ENCODE measurements at regions not wholly inside any gene's neighbourhood (a gene's known extent, or its start where the extent isn't known, plus 50 kb on each side); places are given as distances from the start of the nearest gene placed in this dataset.

GRCh38 chr2:107354175-107354574 is 468.2 kb upstream of the ST6GAL2 start:
- no peak for TF ChIP-seq CTCF (IDR thresholded peaks at IDR 0.05; ENCODE audit: unreplicated experiment)
- no TSS peak for BruUV-seq (replicated peaks)
- H3K4me3 Mint-ChIP-seq (ENCODE audit: low read depth, unreplicated experiment) = no peak overlapping the region
- H3K27me3 Mint-ChIP-seq (ENCODE audit: unreplicated experiment) = no peaks in the 10 kb centered on the region
- peaks cover 10% of the 10 kb centered on the region for H3K9me3 Mint-ChIP-seq (ENCODE audit: low read depth, unreplicated experiment)
- intact Hi-C loops (cut with micrococcal nuclease; ENCODE audit: unreplicated experiment) = no loop called here
- CTCF ChIA-PET = no interaction called here
- no peak for DNase-seq
- H3K27ac Mint-ChIP-seq (ENCODE audit: unreplicated experiment) = no peak overlapping the region
- H3K4me1 Mint-ChIP-seq (ENCODE audit: low read depth, unreplicated experiment) = no peaks in the 10 kb centered on the region
- H3K36me3 Mint-ChIP-seq (ENCODE audit: insufficient read depth, unreplicated experiment) = no peaks in the 10 kb centered on the region

GRCh38 chr2:107358362-107358761 is 468.3 kb upstream of the RGPD4 start:
- Mint-ChIP-seq H3K4me3 (ENCODE audit: low read depth, unreplicated experiment) (no peak overlapping the region), H3K27me3 (ENCODE audit: unreplicated experiment) (no peaks in the 10 kb centered on the region), H3K36me3 (ENCODE audit: insufficient read depth, unreplicated experiment) (no peaks in the 10 kb centered on the region), H3K27ac (ENCODE audit: unreplicated experiment) (no peak overlapping the region), H3K4me1 (ENCODE audit: low read depth, unreplicated experiment) (no peaks in the 10 kb centered on the region), H3K9me3 (ENCODE audit: low read depth, unreplicated experiment) (peaks cover 4% of the 10 kb centered on the region)
- intact Hi-C loops (cut with micrococcal nuclease; ENCODE audit: unreplicated experiment) = no loop called here
- CTCF ChIA-PET = no interaction called here
- TF ChIP-seq CTCF (IDR thresholded peaks at IDR 0.05; ENCODE audit: unreplicated experiment) = no peak
- no TSS peak for BruUV-seq (replicated peaks)
- DNase-seq = no peak

- CTCF ChIA-PET = no interaction called here
- Mint-ChIP-seq H3K36me3 (ENCODE audit: insufficient read depth, unreplicated experiment) (no peaks in the 10 kb centered on the region), H3K27me3 (ENCODE audit: unreplicated experiment) (no peaks in the 10 kb centered on the region), H3K9me3 (ENCODE audit: low read depth, unreplicated experiment) (peaks cover 9% of the 10 kb centered on the region), H3K27ac (ENCODE audit: unreplicated experiment) (no peak overlapping the region), H3K4me3 (ENCODE audit: low read depth, unreplicated experiment) (no peak overlapping the region), H3K4me1 (ENCODE audit: low read depth, unreplicated experiment) (no peaks in the 10 kb centered on the region)
- DNase-seq = no peak
- no peak for TF ChIP-seq CTCF (IDR thresholded peaks at IDR 0.05; ENCODE audit: unreplicated experiment)
- BruUV-seq (replicated peaks) = no TSS peak
- intact Hi-C loops (cut with micrococcal nuclease; ENCODE audit: unreplicated experiment) = no loop called here
These were observed 467.7 kb upstream of the RGPD4 start for GRCh38 chr2:107359021-107359420.

GRCh38 chr2:107361751-107362381 is 464.8 kb upstream of the RGPD4 start:
- Mint-ChIP-seq H3K4me1 (ENCODE audit: low read depth, unreplicated experiment) (no peaks in the 10 kb centered on the region), H3K27ac (ENCODE audit: unreplicated experiment) (no peak overlapping the region), H3K9me3 (ENCODE audit: low read depth, unreplicated experiment) (peaks cover 16% of the 10 kb centered on the region), H3K36me3 (ENCODE audit: insufficient read depth, unreplicated experiment) (no peaks in the 10 kb centered on the region), H3K27me3 (ENCODE audit: unreplicated experiment) (no peaks in the 10 kb centered on the region), H3K4me3 (ENCODE audit: low read depth, unreplicated experiment) (no peak overlapping the region)
- CTCF ChIA-PET = no interaction called here
- TF ChIP-seq CTCF (IDR thresholded peaks at IDR 0.05; ENCODE audit: unreplicated experiment) = no peak
- intact Hi-C loops (cut with micrococcal nuclease; ENCODE audit: unreplicated experiment) = no loop called here
- BruUV-seq (replicated peaks) = no TSS peak
- DNase-seq = no peak
